HG03575 (cell line): ENCODE measurements at regions not wholly inside any gene's neighbourhood (a gene's known extent, or its start where the extent isn't known, plus 50 kb on each side); places are given as distances from the start of the nearest gene placed in this dataset.

ENCODE experiments used
- ATAC-seq: cut with Tn5 transposase; IDR thresholded peaks from one replicate; pipeline ENCODE4 v1.9.1; 2021; ENCODE audit not compliant: unreplicated experiment, insufficient number of reproducible peaks, low FRiP score; ENCODE audit errors: extremely low read depth

DNA sequence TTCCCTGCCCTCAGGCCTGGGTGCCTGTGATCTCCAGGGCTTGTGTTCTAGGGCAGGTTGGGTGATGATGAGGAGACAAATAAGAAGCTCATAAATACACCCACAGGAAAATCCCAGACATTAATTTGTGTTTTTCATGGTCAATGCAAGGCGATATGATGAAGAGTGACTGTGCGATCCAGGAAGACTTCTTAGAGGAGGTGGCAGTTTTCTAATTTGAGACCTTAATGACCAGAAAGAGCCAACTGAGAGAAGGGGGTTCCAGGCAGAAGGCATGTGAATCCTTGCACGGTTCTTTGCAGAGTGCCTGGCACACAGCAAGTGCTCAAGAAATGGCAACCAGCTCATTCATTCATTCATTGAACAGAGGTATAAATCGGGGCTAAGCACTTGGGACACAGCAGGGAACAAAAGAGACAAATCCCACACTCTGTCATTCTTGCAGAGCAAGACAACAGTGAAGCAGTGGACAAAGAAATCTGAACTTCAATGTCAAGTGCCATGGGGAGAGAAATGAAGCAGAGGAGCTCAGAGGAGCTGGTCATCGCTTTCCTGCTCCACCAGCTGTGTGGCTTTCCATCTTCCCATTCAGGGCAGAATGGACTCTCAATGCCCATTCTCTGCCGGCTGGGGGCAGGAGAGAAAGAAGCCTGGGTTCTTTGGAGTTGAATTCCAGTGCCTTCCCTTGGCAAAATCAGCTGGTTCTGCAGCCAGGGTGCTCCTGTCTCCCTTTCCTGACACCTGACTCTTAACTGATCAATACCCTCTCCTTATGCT, 128.3 kb downstream of the AACS start:
- ATAC-seq = no peak

DNA sequence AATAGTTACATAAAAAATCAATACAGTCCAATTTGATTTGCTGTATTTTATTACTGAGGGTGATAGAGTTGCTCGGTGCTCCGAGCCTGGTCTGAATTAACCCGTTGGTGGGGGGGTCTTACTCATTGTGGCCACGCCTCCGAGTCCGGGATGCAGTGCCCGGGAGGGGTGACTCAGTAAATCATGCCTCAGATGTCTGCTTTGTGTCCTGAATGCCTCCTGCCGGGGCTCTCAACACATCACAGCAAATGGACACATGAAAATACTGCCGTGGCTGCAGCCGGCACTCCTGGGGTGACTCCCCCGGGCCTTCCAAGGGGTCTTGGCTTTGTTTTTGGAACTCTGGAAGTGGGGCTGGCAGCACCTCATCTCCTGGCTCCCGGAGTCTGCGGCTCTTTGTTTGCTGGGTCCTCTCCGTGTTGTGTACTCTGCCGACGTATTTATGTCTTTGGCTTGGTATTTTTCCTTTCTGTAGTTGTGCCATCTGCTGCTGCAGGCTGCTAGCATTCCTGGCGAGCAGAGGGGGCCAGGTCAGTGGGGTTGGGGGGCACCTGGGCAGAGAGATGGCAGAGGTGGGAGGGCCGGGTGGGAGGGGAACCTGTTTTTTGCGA, 129.0 kb downstream of the AACS start:
- ATAC-seq = no peak

DNA sequence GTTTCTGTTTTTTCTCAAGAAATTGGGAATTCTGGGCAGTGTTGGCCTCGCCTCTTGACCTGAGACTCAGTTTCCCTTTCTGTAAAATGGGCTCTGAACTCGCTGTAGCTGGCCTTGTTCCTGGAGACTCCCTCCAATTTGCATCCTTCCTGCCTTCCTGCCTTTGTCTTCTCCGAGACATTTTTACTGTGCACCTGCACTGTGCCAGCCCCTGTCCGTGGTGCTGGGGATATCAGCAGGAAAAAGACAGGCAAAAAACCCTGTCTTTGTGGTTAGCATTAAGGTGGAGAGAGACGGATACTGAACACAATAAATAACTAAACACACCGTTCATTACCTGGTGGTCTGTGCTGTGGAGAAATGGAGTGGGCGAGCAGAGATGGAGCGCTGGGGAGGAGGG, 129.8 kb downstream of the AACS start:
- ATAC-seq = no peak

DNA sequence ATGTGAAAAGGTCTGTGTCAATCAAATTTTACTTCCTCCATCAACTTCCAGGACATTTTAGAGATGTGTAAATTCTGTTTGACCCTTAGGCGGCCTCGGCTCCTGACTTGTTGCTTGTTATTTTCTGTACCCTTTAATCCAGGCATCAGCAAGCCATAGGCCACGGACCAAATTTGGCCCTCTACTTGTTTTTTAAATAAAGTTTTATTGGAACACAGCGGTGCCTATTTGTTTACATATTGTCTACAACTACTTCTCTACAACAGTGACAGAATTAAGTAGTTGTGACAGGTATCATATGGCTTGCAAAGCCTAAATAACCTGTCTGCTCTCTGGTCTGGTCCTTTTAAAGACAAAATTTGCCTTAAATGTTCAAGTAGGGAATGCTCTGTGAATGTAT, 132.1 kb downstream of the AACS start:
- ATAC-seq = no peak

DNA sequence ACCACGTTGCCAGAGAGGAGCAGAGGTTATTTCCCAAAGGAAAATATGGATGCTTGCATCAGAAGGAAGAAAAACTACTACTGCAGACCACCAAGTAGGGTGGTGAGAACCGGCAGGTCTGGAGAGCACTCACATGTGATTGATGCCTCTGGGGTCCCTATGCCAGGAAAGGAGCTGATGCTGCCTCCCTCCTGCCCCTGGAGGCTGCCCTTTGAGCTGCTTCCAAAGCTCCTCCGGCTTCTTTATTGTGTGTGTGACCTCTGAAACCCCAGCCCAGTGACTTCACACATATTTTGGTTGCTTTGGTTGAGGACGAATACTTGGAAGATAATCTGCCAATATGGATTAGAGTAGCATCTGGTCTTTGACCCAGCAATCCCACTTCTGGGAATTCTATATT, 133.4 kb downstream of the AACS start:
- no peak for ATAC-seq

DNA sequence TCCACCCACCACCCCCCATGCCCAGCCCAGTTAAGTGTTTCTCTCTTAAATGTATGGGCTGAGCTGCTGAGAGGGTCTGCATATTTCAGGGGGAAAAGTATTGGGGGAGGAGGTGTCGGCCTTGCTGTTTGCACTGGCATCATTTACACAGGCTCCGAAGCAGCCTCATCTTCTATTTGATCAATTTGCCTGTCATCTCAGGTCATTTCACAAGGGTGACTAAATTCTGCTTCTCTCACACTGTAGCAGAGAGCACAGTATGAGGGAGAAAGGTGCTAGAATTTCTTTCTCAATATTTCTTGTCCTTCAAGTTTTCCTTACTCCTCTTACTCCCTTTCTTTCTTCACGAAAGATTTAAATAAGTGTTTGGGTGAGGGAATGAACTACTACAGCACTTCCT, 135.9 kb downstream of the AACS start:
- no peak for ATAC-seq

DNA sequence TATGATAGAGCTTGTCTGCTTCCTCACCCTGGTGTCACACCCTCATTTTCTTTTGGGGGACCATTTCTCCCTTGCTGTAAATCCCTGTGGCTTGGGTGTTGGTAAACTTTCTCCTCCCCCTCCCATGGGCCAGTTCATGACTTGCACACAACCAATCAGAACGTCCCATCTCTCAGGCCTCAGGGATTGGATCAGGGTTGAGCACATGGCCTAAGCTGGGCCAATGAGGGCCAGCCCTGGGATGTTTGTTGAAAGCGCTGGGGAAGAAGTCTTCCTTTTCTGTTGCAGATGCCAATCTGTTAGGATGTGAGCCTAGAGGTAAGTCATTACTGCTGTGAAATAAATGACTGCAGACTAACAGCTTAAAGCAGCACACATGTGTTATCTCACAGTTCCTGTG, 136.7 kb downstream of the AACS start:
- no peak for ATAC-seq

DNA sequence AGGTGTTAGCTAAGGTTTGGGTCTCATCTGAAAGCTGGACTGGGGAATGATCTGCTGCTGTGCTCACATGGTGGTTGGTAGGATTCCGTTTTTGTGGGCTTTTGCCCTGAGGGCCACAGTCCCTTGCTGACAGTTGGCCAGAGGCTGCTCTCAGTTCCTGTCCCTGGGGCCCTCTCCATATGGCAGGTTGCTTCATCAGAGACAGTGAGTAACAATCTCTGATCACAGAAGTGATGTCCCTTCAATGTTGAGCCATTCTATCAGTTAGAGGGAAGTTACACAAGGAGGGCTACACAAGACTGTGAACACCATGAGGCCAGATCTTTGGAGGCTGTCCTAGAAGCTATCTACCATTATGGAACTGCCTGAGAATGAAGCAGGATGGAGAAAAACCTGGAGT, 137.2 kb downstream of the AACS start:
- ATAC-seq = no peak

DNA sequence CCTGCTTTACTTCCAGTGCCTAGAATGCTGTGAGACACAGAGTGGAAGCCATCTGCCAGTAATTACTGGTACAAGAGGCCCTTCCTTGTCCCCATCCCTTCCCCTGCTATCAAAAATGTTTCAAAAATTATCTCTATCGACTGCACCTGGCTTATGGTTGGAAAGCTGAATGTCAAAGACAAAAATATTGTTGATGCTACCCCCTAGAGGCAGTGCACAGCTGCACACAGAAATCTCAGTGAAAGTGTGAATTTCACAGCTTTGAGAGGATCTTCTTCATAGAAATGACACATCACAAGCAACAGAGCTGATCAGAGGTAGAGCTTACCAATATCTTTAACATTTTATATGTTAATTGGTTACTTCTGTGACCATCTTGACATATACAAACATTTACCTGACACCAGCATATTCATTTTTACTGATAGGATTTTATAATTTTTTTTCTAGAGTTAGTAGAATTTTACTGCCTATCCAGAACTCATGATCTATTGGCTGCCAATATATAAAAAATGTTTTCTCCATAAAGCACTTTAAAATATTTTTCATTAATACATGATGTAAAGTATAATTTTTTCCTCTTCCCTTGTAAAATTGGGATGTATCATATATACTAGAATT, 138.0 kb downstream of the AACS start:
- ATAC-seq = no peak

DNA sequence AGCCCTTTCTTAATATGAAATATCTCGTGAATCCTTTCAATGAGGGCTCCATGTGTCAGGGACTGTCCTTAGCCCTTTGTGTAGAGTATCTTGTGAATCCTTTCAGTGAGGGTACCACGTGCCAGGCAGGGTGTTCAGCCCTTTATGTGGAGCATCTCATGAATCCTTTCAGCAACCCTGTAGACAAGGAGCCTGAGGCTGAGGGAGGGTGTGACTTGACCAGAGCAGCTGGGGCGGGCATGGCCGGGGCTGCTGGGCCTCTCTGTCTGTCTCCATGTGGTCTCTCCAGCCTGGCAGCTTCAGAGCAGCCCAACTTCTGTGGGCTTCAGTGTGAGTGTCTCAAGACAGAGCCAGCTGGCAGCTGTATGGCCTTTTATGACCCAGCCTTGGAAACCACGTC, 140.2 kb downstream of the AACS start:
- no peak for ATAC-seq

DNA sequence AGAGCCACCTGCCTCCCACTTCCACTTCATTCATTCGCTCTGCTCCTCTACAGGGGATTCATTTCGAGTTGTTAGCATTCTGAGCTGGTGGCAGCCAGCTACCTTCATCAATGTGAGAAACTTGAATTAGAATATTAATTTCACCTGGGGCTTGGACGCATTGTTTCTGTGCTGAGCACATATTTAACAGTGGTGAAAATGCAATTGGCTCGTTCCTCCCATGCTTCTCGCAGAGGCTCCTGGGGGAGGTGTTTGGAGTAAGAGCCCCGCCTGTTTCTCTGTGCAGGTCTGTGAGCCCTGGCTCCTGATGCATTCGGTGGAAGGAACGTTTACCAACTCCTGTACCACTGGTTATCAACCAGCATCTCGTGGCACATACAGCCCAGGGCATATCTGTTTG, 141.5 kb downstream of the AACS start:
- ATAC-seq = no peak

DNA sequence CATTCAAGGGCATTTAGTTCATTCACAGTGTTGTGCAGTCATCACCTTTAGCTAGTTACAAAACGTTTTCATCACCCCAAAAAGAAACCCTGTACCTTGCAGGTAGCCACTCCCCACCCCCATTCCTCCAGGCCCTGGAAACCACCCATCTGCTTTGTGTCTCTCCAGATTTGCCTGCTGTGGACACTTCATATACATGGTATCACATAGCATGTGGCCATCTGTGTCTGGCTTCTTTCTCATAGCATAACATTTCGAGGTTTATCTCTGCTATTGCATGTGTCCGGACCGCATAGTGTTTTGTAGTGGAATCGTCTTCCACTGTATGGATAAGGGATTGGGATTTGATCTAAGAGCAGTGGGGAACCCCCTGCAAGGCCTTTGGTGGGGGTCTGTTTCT, 143.1 kb downstream of the AACS start:
- no peak for ATAC-seq

DNA sequence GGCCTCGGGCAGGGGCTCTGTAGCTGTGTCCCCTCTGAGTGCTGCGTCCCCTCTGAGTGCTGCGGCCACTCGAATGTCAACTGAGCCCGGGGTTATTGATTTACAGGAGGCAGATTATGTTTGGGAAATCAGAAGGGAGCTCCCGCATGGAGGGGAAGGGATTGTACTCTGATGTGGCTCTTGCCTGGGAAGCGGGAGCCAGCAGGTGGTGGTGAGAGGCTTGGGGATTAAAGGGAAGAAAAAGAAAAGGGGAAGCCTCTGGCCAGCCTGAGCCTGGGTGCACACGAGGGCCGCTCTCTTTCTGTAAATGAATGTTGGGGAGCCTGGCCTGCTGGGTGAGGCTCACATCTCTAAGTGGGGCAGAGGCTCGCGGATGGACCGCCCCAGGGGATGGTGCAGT, 143.7 kb downstream of the AACS start:
- ATAC-seq = no peak

DNA sequence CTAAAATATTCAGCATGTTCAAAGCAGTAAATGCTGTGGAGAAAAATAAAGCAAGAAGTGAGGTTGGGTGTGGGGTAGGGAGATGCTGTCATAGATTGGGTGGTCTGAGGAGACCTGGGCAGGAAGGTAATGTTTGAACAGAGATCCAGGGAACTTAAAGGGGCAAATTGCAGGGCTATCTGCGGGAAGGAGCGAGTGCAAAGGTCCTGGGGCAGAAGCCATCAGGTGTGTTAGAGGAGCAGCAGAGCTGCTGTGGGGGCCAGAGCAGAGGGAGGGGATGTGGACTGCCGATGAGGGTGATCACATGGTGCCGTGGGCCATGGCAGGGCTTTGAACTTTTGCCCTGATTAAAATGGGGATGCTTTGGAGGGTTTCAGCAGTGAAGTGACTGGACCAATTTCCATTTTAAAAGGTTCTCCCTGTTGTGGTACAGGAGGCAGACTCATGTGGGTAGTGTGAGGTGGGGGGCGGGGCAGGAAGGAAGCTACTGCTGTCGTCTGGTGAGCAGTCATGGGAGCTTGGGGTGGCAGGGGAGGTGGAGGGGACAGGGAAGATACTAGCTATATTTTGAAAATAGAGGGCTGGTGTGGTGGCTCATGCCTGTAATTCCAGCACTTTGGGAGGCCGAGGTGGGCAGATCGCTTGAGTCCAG, 145.0 kb downstream of the AACS start:
- ATAC-seq = no peak

DNA sequence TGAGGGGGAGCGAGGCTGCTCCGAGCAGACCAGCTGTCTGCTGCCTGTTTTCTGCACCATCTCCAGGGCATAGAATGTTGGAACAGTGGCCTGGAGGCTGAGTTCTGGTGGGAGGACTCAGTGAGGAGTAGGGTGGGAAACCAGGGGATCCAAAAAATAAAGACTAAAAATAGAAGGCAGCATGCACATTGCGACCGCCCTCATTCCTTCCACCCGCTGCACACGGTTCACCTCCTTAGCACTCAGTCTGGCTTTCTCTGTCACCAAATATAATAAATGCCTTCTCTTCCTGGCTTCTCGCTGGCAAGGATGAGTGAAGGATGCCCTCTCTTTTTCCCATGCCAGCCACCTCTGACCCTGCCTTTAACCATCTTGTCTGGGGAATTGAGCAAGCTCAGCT, 146.2 kb downstream of the AACS start:
- no peak for ATAC-seq

DNA sequence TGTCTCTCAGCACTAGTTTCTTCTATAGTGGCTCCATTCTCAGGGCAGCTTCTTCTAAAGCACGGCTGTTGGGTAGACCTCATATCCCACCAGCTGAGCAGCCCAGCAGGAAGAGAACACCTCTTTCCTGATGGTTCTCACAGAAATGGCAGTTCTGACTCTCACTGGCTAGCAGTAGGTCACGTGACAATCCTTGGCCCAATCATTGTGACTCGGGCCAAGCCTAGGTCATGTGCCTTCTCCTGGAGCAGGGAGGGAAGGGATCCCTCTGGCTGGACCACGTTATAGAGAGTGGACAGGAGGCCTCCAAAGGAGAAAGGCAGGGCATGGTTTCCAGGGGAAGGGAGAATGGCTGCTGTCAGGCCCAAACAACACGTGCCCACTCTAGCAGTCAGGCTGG, 149.1 kb downstream of the AACS start:
- ATAC-seq = no peak

DNA sequence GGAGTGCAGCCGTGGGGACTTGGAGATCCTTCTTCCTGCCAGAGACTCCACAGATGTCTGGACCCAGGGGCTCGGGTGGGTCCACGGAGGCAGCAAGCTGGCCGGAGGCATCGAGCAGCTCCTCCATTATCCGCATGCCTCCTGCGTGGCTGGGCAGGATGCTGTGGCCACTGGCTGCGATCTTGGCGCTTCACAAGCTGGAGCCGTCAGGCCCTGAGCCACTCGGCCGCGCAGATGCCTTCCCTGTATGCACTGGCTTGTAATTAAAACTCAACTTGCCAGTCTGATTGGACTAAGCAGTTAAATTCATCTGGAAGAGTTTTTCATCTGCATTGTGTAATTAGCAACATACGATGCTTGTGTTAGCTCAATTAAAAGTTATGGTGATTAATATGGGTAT, 151.5 kb downstream of the AACS start:
- no peak for ATAC-seq

DNA sequence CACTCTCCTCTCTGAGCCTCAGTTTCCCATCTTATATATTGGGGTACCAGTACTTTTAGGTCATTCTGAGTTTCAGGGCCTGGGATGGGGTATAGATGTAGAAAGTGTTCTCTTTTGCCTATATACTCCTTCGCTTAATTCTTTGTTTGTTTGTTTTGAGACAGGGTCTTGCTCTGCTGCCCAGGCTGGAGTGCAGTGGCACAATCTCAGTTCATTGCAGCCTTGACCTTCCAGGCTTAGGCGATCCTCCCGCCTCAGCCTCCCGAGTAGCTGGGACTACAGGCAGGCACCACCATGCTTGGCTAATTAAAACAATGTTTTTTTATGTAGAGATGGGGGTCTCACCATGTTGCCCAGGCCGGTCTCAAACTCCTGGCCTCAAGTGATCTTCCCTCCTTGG, 152.1 kb downstream of the AACS start:
- ATAC-seq = no peak

DNA sequence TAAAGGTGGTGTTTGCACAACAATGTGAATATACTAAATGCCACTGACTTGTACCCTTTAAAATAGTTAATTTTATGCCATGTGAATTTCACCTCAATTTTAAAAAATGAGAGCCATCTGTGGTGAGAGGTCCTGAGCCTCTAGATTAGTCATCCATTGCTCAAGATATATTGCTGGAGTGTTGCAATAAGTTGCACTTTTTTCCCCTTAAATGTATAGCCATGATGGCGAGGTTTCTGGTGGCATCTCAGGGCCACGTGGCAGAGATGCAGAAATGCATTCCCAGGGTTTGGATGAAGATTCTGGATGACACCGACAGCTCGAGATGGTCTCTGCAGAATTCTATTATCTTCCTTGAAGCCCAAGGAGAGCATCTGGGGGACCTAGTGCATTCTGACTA, 153.7 kb downstream of the AACS start:
- no peak for ATAC-seq
